T-helper 1 cell treated with Interleukin-12 subunit alpha and Interleukin-12 subunit beta and Interleukin-4 antibody, amounts not matched to agents 30 μg/mL and 1 μg/mL, for 36 hours (primary cell): ENCODE measurements at regions not wholly inside any gene's neighbourhood (a gene's known extent, or its start where the extent isn't known, plus 50 kb on each side); places are given as distances from the start of the nearest gene placed in this dataset.
"Not testable (repeated sequence)": the region's sequence is repeated elsewhere in the genome, so short reads cannot be mapped to it uniquely, and the experiment has no call there.

ENCODE experiments used
- H3K27ac Mint-ChIP-seq: one replicate; pipeline ENCODE4 v1.8.0; 2021; ENCODE audit warnings: mild to moderate bottlenecking, mixed read lengths
- H3K27me3 Mint-ChIP-seq: one replicate; pipeline ENCODE4 v1.8.0; 2021; ENCODE audit warnings: low read depth, mixed read lengths
- H3K36me3 Mint-ChIP-seq: one replicate; pipeline ENCODE4 v1.8.0; 2021; ENCODE audit warnings: low read depth, mixed read lengths
- H3K4me1 Mint-ChIP-seq: one replicate; pipeline ENCODE4 v1.8.0; 2021; ENCODE audit warnings: low read depth, mixed read lengths
- H3K4me3 Mint-ChIP-seq: one replicate; pipeline ENCODE4 v1.8.0; 2021; ENCODE audit warnings: mild to moderate bottlenecking, moderate library complexity, mixed read lengths
- H3K9me3 Mint-ChIP-seq: one replicate; pipeline ENCODE4 v1.8.0; 2021; ENCODE audit warnings: mixed read lengths

DNA sequence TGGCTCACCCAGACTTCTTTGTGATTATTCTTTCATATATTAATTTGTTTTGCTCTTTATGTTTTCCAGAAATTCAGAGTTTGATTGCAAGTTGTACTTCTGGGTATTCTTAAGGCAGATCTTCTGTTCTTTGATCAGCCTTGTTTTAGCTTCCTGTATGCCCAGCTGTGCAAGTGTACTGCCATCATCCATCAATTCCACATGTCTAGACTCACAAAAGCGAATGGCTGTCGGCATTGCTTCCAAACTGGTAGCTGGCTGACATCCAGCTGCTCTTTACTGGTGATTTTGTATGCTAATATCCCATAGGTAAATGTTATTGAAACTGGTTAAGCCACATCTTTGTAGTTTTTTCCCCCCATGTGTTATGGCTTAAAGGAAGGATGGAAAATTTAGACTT, 1084.8 kb upstream of the CITED2 start:
- Mint-ChIP-seq H3K36me3 (no peaks in the 10 kb centered on the region), H3K9me3 (peaks cover 6% of the 10 kb centered on the region), H3K27me3 (no peaks in the 10 kb centered on the region), H3K27ac (no peak overlapping the region), H3K4me3 (no peak overlapping the region), H3K4me1 (no peaks in the 10 kb centered on the region)

DNA sequence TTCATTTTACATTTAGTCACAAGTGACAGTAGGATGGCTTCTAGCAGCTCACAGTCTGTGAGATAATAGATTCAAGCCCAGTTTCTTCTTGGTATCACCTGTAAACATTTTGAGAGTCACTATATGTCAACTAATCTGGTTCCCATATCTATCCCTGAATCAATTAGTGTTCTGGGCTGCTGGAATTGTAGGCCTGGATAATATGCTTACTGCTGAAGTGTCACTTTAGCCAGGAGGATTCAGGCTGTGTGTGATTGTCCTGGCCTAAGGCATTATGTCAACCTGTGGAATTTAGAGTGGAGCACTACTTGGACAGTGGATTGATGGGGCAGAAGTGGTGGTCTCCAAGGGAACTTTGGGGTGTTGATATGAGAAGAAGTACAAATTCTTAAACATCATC, 1071.8 kb upstream of the CITED2 start:
- H3K4me3 Mint-ChIP-seq: no peak overlapping the region
- no peaks in the 10 kb centered on the region for H3K4me1 Mint-ChIP-seq
- no peak overlapping the region for H3K27ac Mint-ChIP-seq
- no peaks in the 10 kb centered on the region for H3K9me3 Mint-ChIP-seq
- peaks cover 3% of the 10 kb centered on the region for H3K27me3 Mint-ChIP-seq
- H3K36me3 Mint-ChIP-seq: no peaks in the 10 kb centered on the region

DNA sequence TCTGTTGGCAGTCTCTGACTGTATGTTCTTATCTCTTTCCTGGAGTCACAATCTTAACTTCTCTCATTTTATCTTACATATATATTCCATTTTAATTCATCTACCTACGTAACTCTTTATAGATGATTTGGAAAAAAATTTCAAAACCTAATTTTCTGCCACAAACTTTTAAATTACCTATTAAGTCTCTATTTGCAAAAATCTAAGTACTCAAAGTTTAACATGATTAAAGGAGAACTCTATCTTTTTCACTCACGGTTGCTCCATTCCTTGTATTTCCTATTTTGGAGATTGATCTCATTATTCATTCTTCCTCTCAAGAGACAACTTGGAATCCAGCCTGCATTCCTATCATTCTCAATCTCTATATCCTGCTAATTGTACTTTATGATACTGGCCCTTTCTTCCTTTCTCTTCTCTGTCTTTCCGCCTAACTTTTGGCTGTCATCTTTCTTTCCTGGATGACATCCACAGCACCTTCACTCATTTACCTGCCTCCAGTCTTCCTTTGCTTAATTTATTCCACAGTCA, 1071.1 kb upstream of the CITED2 start:
- no peak overlapping the region for H3K27ac Mint-ChIP-seq
- H3K9me3 Mint-ChIP-seq: no peaks in the 10 kb centered on the region
- no peak overlapping the region for H3K4me3 Mint-ChIP-seq
- no peaks in the 10 kb centered on the region for H3K27me3 Mint-ChIP-seq
- no peaks in the 10 kb centered on the region for H3K36me3 Mint-ChIP-seq
- H3K4me1 Mint-ChIP-seq: no peaks in the 10 kb centered on the region

DNA sequence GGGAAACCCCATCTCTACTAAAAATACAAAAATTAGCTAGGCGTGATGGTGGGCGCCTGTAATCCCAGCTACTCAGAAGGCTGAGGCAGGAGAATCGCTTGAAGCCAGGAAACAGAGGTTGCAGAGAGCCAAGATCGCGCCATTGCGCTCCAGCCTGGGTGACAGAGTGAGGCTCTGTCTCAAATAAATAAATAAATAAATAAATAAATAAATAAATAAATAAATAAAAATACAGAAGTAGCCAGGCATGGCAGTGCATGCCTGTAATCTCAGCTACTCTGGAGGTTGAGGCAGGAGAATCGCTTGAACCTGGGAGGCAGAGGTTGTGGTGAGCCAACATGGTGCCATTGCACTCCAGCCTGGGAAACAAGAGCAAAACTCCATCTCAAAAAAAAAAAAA, 1068.7 kb upstream of the CITED2 start:
- not testable (repeated sequence) for H3K27ac Mint-ChIP-seq, H3K4me3 Mint-ChIP-seq, H3K4me1 Mint-ChIP-seq, H3K36me3 Mint-ChIP-seq, H3K27me3 Mint-ChIP-seq, H3K9me3 Mint-ChIP-seq

DNA sequence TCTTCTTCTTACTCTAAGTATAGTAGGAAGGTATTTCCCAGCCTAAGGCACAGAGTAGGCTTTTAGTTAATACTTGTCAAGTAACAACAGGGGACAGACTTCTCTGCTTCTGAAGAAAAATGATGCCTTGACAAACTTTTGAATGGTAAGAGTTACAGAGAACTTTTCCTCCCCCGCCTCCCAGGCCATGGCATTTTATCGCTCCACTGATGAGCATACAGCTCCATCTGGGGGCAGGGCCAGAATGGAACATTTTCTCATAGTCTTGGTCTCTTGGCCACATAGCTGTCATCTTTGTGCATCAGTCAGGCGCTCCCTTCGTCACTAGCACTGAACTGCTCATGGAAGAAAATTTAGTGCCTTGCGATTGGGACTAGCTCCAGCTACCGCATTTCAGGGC, 1066.8 kb upstream of the CITED2 start:
- peaks cover 3% of the 10 kb centered on the region for H3K27me3 Mint-ChIP-seq
- H3K9me3 Mint-ChIP-seq: no peaks in the 10 kb centered on the region
- H3K4me3 Mint-ChIP-seq: no peak overlapping the region
- H3K4me1 Mint-ChIP-seq: no peaks in the 10 kb centered on the region
- no peak overlapping the region for H3K27ac Mint-ChIP-seq
- H3K36me3 Mint-ChIP-seq: no peaks in the 10 kb centered on the region

DNA sequence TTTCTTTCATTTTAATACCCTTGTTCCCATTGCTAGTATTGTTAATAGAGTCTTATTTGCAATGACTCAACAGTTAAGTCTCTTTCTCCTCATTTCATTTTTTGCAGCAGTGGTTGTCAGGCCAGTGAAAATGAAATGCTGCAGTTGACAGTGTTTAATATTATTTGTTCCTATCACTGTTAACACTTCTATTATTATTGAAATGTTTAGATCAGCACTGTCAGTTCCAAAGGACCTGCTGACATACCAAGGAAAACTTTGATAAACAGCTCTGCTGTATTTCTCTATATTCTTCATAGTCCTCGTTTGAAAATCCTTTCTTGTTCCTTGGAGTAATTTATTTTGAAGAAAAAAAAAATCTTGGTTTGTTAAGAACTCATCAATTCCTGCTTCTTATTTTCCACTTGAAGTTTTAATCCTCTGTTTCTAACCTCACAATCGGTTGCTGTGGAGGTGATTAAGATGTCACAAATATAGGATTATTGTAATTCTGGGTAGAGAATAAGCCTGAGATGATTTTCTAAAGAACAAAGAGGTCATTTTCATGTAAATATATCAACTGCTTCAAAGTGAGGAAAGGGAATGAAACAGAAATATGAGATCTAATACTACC, 1065.9 kb upstream of the CITED2 start:
- Mint-ChIP-seq H3K4me3 (no peak overlapping the region), H3K9me3 (no peaks in the 10 kb centered on the region), H3K4me1 (no peaks in the 10 kb centered on the region), H3K27me3 (peaks cover 3% of the 10 kb centered on the region), H3K27ac (no peak overlapping the region), H3K36me3 (no peaks in the 10 kb centered on the region)

DNA sequence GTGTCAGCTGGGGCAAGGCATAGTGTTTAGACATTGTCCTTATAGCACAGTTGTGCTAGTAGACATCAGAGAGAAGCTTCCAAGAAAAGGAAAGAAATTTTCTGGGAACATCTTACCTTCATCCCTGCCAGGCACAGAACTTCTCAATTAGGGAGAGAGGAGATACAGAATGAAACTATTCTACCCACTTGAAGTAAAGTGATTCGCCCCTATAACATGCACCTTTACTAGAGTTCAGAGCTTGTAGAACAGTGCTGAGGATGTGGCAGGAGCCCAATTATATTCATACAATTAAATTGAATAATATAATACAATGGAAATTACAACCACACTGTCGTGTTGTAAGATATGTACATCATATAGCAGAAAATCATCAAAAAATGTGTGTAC, 1063.9 kb upstream of the CITED2 start:
- Mint-ChIP-seq H3K9me3 (peaks cover 9% of the 10 kb centered on the region), H3K27ac (no peak overlapping the region), H3K4me1 (no peaks in the 10 kb centered on the region), H3K36me3 (no peaks in the 10 kb centered on the region), H3K4me3 (no peak overlapping the region), H3K27me3 (peaks cover 3% of the 10 kb centered on the region)

DNA sequence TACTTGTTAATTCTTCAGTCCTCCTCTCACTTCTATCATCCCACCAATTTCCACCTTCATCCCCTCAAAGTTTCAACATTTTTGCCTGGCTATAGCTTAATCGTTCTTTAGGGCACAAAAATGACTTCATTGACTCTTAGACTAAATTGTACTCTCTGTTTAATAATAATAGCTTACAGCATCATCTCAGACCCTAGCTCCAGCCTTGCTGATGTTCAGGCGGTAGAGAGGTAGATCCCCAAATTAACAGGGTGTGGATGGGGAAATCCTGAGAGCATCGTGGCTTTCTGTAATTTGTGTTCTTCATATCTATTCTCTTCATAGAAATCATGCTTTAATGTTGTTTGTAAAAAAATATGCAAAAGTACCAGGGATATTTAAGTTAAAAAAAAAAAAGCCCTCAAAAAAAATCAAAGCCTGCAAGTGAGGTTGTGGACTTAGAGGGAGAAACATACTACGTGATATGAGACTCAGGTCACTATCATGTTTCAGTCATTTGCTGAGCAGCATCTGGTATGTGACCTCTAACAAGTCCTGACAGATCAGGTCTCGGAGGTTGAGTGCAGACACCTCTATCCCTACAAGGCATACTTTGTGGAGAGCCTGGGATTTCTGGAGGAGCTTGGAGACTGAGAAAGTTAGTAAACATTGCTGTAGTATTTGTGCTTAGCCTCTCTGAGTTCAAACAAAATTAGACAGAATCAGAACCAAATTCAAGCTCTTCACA, 1063.3 kb upstream of the CITED2 start:
- no peaks in the 10 kb centered on the region for H3K4me1 Mint-ChIP-seq
- no peak overlapping the region for H3K27ac Mint-ChIP-seq
- peaks cover 3% of the 10 kb centered on the region for H3K27me3 Mint-ChIP-seq
- H3K4me3 Mint-ChIP-seq: no peak overlapping the region
- peaks cover 11% of the 10 kb centered on the region for H3K9me3 Mint-ChIP-seq
- H3K36me3 Mint-ChIP-seq: no peaks in the 10 kb centered on the region

DNA sequence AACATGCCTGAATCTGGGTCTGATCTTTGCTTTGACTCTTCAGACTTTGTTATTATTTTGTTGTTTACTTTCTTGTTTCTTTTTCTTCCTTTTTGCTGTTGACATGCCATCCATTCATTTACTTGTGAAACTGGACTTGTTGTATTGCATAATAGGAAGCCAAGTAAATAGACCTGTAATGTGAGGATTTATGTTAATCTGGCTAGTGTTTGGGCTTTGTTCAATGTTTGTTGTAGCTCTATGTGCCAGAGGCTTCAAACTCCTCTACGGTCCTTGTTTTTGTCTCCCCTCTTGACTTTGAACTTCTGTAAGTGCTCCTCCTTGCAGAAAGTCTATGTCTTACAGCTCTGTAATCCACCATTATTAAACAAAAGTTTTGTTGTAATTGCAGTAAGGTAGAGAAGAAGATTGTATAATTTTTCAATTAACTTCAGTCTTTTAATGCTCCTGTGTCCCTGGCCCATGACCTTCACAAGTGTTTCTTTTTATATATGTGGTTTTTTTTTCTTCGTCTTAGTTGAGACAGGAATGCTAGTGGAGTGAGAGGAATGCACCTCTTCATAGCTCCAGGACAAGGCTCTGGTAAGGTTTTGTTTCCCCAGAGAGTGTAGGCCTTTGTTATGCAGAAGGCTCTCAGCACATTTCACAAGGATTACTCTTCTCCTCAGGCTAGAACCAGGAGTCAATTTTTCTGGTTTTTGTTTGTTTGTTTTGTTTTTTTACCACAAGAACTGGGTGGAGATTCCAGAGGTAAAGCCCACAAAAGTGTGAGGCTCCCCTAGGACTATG, 1061.8 kb upstream of the CITED2 start:
- H3K36me3 Mint-ChIP-seq: no peaks in the 10 kb centered on the region
- peaks cover 11% of the 10 kb centered on the region for H3K9me3 Mint-ChIP-seq
- peaks cover 3% of the 10 kb centered on the region for H3K27me3 Mint-ChIP-seq
- no peak overlapping the region for H3K27ac Mint-ChIP-seq
- no peak overlapping the region for H3K4me3 Mint-ChIP-seq
- no peaks in the 10 kb centered on the region for H3K4me1 Mint-ChIP-seq

DNA sequence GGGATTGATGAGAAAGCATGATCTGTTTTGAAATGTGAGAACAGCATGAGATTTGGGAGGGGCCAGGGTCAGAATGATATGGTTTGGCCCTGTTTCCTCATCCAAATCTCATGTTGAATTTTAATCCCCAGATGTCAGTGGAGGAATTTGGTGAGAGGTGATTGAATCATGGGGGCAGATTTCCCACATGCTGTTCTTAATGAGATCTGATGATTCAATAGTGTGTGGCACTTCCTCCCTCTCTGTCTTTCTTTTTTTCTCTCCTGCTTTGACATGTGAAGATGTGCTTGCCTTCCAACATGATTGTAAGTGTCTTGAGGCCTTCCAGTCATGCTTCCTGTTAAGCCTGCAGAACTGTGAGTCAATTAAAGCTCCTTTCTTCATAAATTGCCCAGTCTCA, 1060.3 kb upstream of the CITED2 start:
- no peaks in the 10 kb centered on the region for H3K27me3 Mint-ChIP-seq
- no peak overlapping the region for H3K4me3 Mint-ChIP-seq
- H3K36me3 Mint-ChIP-seq: no peaks in the 10 kb centered on the region
- peaks cover 11% of the 10 kb centered on the region for H3K9me3 Mint-ChIP-seq
- no peaks in the 10 kb centered on the region for H3K4me1 Mint-ChIP-seq
- no peak overlapping the region for H3K27ac Mint-ChIP-seq

DNA sequence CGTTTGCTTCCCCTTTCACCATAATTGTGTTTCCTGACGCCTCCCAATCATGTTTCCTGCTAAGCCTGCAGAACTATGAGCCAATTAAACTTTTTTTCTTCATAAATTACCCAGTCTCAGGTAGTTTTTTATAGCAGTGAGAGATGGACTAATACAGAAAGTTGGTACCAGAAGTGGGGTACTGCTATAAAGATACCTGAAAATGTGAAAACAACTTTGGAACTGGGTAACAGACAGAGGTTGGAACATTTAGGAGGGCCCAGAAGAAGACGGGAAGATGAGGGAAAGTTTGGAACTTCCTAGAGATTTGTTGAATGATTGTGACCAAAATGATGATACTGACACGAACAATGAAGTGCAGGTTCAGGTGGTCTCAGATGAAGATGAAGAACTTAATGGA, 1058.6 kb upstream of the CITED2 start:
- Mint-ChIP-seq H3K4me3 (no peak overlapping the region), H3K27ac (no peak overlapping the region), H3K27me3 (no peaks in the 10 kb centered on the region), H3K4me1 (no peaks in the 10 kb centered on the region), H3K36me3 (no peaks in the 10 kb centered on the region), H3K9me3 (peaks cover 11% of the 10 kb centered on the region)

DNA sequence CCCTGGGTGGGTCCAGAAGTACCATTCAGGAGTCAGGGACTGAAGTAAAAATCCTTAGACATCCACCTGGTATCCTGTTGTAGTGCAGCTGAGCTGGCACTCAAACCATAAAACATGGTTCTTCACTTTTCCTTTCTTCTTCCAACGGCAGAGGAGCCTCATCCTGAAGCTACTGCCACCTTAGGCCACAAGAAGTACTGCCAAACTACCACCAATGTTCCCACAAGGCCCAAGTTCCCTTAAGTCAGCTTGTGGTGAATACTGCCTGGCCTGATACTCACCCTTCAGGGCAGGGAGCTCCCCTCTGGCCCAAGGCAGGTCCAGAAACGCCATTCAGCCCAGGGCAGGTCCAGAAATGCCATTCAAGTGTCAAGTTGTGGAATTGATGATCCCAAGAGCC, 1053.4 kb upstream of the CITED2 start:
- H3K9me3 Mint-ChIP-seq: peaks cover under 1% of the 10 kb centered on the region

DNA sequence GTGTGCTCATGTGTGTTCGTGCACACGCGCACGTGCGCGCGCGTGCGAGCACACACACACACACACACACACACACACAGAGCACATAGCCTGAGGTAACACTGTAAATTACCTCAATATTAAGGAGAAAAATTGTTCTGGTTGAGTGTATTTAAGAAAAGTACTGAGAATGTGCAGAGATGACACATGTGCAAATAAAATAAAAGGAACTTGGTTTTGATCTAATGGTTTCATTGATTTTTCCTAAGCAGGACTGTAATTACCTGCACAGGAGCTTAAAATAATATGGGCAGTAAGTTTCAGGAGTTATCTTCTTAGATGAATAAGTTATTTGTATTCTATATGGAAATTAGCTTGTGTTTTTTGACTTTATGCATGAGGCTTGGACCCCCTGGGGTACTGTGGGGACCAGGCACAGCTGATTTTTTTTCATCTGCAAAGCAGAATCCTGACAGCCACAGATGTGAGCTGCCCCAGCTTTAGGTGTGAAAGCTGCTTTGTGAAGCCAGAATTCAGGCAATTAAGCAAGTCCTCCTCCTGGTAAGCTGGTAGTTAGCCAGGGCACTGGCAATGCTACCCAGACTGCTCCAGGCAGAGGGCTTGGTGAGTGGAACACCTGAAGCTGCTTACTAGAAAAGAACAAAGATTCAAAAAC, 1040.6 kb upstream of the CITED2 start:
- Mint-ChIP-seq H3K9me3 (peaks cover 15% of the 10 kb centered on the region), H3K4me3 (no peak overlapping the region), H3K27ac (no peak overlapping the region), H3K27me3 (no peaks in the 10 kb centered on the region), H3K4me1 (no peaks in the 10 kb centered on the region), H3K36me3 (no peaks in the 10 kb centered on the region)

More for the DNA sequence above, 1053.4 kb upstream of the CITED2 start:
- no peak overlapping the region for H3K4me3 Mint-ChIP-seq
- H3K27ac Mint-ChIP-seq: no peak overlapping the region
- no peaks in the 10 kb centered on the region for H3K4me1 Mint-ChIP-seq
- no peaks in the 10 kb centered on the region for H3K27me3 Mint-ChIP-seq
- H3K36me3 Mint-ChIP-seq: no peaks in the 10 kb centered on the region

DNA sequence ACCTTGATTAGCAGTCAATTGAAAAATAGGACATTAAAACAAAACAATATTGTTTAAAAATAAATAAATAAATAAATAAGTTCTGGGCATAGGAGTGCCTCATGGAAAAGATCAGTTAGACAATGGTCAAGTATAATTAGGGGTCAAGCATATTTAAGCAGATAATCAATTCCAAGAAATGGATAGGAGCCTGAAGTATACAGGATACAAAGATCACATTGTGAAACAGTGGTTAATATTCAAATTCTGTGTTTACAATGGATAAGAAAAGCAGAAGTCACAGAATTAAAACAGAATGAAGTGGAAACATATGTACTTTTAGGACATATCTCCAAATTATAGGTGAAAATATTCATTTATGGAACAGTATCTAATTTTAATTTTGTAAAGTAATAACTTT, 1028.6 kb upstream of the CITED2 start:
- Mint-ChIP-seq H3K4me3 (no peak overlapping the region), H3K9me3 (peaks cover 10% of the 10 kb centered on the region), H3K4me1 (no peaks in the 10 kb centered on the region), H3K36me3 (no peaks in the 10 kb centered on the region), H3K27me3 (no peaks in the 10 kb centered on the region), H3K27ac (no peak overlapping the region)
